ENCODE measurements at regions not wholly inside any gene's neighbourhood (a gene's known extent, or its start where the extent isn't known, plus 50 kb on each side); places are given as distances from the start of the nearest gene placed in this dataset.
A peak's percentile ranks its signal among the peaks of the same experiment; 100 is the strongest.
"Not testable (repeated sequence)": the region's sequence is repeated elsewhere in the genome, so short reads cannot be mapped to it uniquely, and the experiment has no call there.

DNA sequence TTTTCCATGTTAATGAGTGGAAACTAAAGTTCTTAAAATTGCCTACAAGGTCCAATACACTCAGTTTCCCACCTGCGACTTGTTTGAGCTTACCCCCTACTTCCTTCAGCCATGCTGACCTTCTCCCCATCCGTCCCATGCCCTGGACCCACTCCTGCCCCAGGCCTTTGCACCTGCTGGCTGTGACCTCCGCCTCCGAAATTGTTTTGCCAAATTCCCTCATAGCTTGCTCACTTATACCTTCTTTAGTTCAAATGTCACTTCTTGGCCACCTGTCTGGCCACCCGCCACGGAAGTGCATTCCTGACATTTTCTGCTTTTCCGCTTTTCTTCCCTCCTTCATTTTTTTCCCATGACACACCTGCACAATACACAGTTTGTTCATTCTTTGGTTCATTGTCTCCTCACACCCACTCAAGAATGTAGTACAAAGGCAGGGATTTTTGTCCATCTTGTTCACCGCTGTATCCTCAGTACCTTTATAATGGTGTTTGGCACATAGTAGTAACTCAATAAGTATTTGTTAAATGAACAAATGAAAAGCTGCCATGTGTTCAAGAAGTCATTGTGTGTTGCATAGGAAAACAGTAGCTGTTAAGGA lies 85.9 kb downstream of the NPIPB5 start:
- POLR2A ChIA-PET; DNase-seq (ENCODE audit: unreplicated experiment); H3K36me3 Mint-ChIP-seq (ENCODE audit: insufficient read depth, unreplicated experiment); H3K9me3 Mint-ChIP-seq (ENCODE audit: unreplicated experiment); CTCF ChIA-PET; intact Hi-C loops (cut with micrococcal nuclease); H3K4me1 Mint-ChIP-seq (ENCODE audit: insufficient read depth, unreplicated experiment); H3K4me3 Mint-ChIP-seq (ENCODE audit: unreplicated experiment); H3K27me3 Mint-ChIP-seq (ENCODE audit: insufficient read depth, unreplicated experiment); BruUV-seq (replicated peaks); H3K27ac Mint-ChIP-seq (ENCODE audit: low read depth, unreplicated experiment): not testable (repeated sequence)

DNA sequence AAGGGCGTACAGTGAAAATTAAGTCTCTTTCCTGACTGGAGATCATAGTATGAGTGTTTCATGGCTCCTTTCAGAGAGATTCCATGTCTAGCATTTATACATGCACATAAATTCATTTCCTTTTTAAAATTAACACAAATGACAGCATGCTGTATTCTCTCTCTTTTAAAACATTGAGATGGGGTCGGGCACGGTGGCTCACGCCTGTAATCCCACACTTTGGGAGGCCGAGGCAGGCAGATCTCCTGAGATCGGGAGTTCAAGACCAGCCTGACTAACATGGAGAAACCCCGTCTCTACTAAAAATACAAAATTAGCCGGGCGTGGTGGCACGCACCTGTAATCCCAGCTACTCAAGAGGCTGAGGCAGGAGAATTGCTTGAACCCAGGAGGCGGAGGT lies 93.1 kb downstream of the NPIPB5 start:
- intact Hi-C loops (cut with micrococcal nuclease); DNase-seq (ENCODE audit: unreplicated experiment); H3K27ac Mint-ChIP-seq (ENCODE audit: low read depth, unreplicated experiment); BruUV-seq (replicated peaks); H3K4me1 Mint-ChIP-seq (ENCODE audit: insufficient read depth, unreplicated experiment); H3K9me3 Mint-ChIP-seq (ENCODE audit: unreplicated experiment); POLR2A ChIA-PET; H3K27me3 Mint-ChIP-seq (ENCODE audit: insufficient read depth, unreplicated experiment); CTCF ChIA-PET; H3K36me3 Mint-ChIP-seq (ENCODE audit: insufficient read depth, unreplicated experiment); H3K4me3 Mint-ChIP-seq (ENCODE audit: unreplicated experiment): not testable (repeated sequence)

DNA sequence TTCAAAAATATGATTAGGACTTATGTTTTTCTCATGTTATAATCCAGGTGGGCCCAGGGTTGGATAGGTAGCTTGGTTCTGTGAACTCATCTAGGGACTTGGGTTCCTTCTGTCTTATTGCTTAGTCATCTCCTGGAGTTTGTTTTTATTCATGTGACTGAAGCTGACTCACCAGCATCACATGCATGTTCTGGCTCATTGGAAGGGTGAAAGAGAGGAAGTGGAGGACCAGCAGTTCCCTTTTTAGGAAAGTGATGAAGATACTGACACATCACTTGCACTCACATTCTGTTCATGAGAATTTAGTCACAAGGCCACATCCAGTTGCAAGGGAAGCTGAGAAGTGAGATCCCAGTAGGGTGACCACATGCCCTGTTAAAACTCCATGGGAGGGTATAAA lies 95.9 kb downstream of the NPIPB5 start:
- H3K4me3 Mint-ChIP-seq (ENCODE audit: unreplicated experiment); intact Hi-C loops (cut with micrococcal nuclease); H3K36me3 Mint-ChIP-seq (ENCODE audit: insufficient read depth, unreplicated experiment); BruUV-seq (replicated peaks); POLR2A ChIA-PET; H3K27ac Mint-ChIP-seq (ENCODE audit: low read depth, unreplicated experiment); CTCF ChIA-PET; H3K27me3 Mint-ChIP-seq (ENCODE audit: insufficient read depth, unreplicated experiment); DNase-seq (ENCODE audit: unreplicated experiment); H3K9me3 Mint-ChIP-seq (ENCODE audit: unreplicated experiment); H3K4me1 Mint-ChIP-seq (ENCODE audit: insufficient read depth, unreplicated experiment): not testable (repeated sequence)

DNA sequence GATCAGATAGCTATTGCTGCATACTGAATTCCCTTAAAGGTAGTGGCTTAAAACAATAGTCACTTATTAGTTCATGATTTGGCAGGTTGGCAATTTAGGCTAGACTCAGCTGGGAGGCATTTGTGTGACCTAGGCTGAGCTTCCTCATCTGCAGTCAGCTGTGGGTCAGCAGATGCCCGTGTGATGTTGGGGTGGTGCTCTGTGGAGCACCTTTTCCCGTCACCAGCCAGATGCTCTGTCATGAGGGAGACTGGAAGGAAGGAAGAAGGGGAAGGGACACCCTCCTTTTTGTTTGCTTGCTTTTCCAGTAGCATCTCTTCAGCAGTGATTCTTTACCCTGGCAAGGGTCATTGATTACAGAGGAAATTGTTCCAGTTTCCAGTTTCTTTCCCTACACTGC lies 99.1 kb downstream of the NPIPB5 start:
- DNase-seq (ENCODE audit: unreplicated experiment); H3K27me3 Mint-ChIP-seq (ENCODE audit: insufficient read depth, unreplicated experiment); CTCF ChIA-PET; POLR2A ChIA-PET; H3K36me3 Mint-ChIP-seq (ENCODE audit: insufficient read depth, unreplicated experiment); H3K9me3 Mint-ChIP-seq (ENCODE audit: unreplicated experiment); BruUV-seq (replicated peaks); H3K27ac Mint-ChIP-seq (ENCODE audit: low read depth, unreplicated experiment); intact Hi-C loops (cut with micrococcal nuclease); H3K4me3 Mint-ChIP-seq (ENCODE audit: unreplicated experiment); H3K4me1 Mint-ChIP-seq (ENCODE audit: insufficient read depth, unreplicated experiment): not testable (repeated sequence)

DNA sequence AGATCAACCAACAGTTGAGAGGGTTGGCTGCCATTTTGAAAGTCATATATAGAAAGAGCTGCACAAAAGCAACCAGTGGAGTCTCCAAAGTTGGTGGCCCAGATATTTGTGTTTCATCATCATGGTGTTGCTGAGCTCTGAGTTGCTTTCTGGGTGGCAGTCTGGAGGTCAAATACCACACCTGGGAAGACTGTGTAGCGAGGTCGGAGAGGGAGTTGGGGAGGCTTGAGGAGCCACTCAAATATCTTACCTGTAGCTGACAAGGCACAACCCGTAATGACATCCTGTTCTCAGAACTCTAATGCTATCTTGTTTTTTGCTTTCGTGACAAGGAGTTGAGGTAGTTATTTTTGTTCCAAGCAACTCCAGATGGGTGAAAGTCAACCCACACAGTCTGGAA lies 100.4 kb downstream of the NPIPB5 start:
- BruUV-seq (replicated peaks); H3K9me3 Mint-ChIP-seq (ENCODE audit: unreplicated experiment); H3K27me3 Mint-ChIP-seq (ENCODE audit: insufficient read depth, unreplicated experiment); POLR2A ChIA-PET; H3K27ac Mint-ChIP-seq (ENCODE audit: low read depth, unreplicated experiment); intact Hi-C loops (cut with micrococcal nuclease); H3K36me3 Mint-ChIP-seq (ENCODE audit: insufficient read depth, unreplicated experiment); DNase-seq (ENCODE audit: unreplicated experiment); H3K4me3 Mint-ChIP-seq (ENCODE audit: unreplicated experiment): not testable (repeated sequence)
- H3K4me1 Mint-ChIP-seq (ENCODE audit: insufficient read depth, unreplicated experiment) = peaks cover 11% of the 10 kb centered on the region
- CTCF ChIA-PET = interaction anchor here (0.5 kb wide), 1 partner anchor 1023 kb away, joined by 3 read pairs; no protein-coding TSS in a partner anchor

DNA sequence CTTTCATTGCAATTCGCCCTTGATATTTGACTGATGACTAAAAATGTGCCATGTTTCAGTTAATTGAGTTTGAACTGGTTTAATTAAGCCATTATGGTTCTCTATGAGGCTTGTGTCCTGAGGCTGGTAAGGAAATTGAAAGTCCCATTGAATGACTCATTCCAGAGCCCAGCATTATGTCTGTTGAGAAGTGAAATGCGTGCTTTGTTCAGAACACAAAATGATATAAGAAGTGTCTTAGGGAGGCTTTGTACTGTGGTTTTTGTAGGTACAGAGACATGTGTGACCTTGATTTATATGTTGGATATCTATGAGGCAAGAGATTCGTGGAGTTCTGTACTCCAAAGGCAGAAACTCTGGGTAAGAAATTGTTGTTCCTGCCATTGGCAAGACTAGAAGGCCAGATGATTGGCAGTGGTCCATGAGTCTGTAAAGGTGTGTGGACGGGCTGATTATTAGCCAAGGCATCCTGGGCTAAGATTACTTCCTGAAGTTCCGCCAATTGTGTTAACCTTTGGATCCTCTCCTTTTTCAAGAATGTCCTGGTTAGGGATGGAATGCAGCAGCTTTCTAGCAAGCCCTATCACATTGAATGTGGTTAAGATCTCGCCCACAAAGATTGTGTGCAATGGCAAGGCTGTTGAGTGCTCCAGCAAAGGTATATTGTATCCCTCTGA lies 103.7 kb downstream of the NPIPB5 start:
- Mint-ChIP-seq H3K36me3 (ENCODE audit: insufficient read depth, unreplicated experiment) (no peaks in the 10 kb centered on the region), H3K27me3 (ENCODE audit: insufficient read depth, unreplicated experiment) (no peaks in the 10 kb centered on the region), H3K4me3 (ENCODE audit: unreplicated experiment) (no peak overlapping the region), H3K9me3 (ENCODE audit: unreplicated experiment) (no peaks in the 10 kb centered on the region), H3K27ac (ENCODE audit: low read depth, unreplicated experiment) (peak overlapping the region; percentile 49), H3K4me1 (ENCODE audit: insufficient read depth, unreplicated experiment) (peaks cover 11% of the 10 kb centered on the region)
- TF ChIP-seq, protein P1, sequence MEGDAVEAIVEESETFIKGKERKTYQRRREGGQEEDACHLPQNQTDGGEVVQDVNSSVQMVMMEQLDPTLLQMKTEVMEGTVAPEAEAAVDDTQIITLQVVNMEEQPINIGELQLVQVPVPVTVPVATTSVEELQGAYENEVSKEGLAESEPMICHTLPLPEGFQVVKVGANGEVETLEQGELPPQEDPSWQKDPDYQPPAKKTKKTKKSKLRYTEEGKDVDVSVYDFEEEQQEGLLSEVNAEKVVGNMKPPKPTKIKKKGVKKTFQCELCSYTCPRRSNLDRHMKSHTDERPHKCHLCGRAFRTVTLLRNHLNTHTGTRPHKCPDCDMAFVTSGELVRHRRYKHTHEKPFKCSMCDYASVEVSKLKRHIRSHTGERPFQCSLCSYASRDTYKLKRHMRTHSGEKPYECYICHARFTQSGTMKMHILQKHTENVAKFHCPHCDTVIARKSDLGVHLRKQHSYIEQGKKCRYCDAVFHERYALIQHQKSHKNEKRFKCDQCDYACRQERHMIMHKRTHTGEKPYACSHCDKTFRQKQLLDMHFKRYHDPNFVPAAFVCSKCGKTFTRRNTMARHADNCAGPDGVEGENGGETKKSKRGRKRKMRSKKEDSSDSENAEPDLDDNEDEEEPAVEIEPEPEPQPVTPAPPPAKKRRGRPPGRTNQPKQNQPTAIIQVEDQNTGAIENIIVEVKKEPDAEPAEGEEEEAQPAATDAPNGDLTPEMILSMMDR (IDR thresholded peaks at IDR 0.05; ENCODE audit: unreplicated experiment) = no peak
- DNase-seq (ENCODE audit: unreplicated experiment) = peak; percentile 52
- CTCF ChIA-PET = interaction anchor here (0.6 kb wide), 2 partner anchors 1764 to 1825 kb away, joined by 3 read pairs; no protein-coding TSS in a partner anchor
- intact Hi-C loops (cut with micrococcal nuclease) = no loop called here
- no TSS peak for BruUV-seq (replicated peaks)
- POLR2A ChIA-PET = interaction anchor here (0.8 to 1.5 kb wide), 2 partner anchors 9 to 24 kb away, joined by 3 read pairs; no protein-coding TSS in a partner anchor

Data from MCF 10A (cell line).